Choroid plexus epithelial cell (primary cell): ENCODE measurements at regions not wholly inside any gene's neighbourhood (a gene's known extent, or its start where the extent isn't known, plus 50 kb on each side); places are given as distances from the start of the nearest gene placed in this dataset.

Experiments used
- DNase-seq: peaks from one replicate; pipeline ENCODE4 v3.0.0-alpha.2; 2010; ENCODE audit warnings: low read depth
- H3K4me3 ChIP-seq: 2 replicates; pipeline ENCODE4 v1.5.1; 2011; ENCODE audit warnings: low read depth, mild to moderate bottlenecking, control low read depth, low read length, moderate library complexity
- TF ChIP-seq, protein P1 (sequence below): conservative IDR thresholded peaks from 2 replicates; pipeline ENCODE4 v1.5.1; 2011; ENCODE audit warnings: low read depth, mild to moderate bottlenecking, control low read depth, inconsistent platforms, low read length, moderate library complexity

DNA sequence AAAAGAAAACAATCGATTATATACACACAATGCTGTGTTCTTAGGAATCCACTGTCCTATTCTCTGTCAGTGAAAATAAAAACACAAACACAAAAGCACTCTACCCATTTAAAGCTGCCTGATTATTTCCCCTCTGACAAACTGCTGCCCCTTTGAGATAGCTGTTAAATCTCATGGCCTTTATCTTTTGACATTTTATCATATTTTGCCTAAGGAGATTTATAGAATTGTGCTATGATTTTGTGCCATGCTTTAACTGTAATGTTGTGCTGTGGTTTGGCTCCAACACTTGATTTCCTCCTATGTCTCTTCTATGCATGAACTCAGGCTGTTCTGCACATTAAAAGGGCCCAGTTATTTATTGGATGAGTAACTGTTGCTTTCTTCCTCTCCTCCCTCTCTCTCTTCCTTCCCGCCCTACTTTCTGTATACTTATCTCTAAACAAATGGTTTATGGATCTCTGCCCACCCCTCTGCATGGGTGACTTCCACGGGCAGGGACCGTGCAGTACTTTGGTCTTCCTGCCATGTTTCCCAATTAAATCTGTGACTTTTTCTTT, 1096.6 kb downstream of the TSN start:
- no peak overlapping the region for H3K4me3 ChIP-seq
- no peak for DNase-seq
- TF ChIP-seq, protein P1, sequence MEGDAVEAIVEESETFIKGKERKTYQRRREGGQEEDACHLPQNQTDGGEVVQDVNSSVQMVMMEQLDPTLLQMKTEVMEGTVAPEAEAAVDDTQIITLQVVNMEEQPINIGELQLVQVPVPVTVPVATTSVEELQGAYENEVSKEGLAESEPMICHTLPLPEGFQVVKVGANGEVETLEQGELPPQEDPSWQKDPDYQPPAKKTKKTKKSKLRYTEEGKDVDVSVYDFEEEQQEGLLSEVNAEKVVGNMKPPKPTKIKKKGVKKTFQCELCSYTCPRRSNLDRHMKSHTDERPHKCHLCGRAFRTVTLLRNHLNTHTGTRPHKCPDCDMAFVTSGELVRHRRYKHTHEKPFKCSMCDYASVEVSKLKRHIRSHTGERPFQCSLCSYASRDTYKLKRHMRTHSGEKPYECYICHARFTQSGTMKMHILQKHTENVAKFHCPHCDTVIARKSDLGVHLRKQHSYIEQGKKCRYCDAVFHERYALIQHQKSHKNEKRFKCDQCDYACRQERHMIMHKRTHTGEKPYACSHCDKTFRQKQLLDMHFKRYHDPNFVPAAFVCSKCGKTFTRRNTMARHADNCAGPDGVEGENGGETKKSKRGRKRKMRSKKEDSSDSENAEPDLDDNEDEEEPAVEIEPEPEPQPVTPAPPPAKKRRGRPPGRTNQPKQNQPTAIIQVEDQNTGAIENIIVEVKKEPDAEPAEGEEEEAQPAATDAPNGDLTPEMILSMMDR = no peak

DNA sequence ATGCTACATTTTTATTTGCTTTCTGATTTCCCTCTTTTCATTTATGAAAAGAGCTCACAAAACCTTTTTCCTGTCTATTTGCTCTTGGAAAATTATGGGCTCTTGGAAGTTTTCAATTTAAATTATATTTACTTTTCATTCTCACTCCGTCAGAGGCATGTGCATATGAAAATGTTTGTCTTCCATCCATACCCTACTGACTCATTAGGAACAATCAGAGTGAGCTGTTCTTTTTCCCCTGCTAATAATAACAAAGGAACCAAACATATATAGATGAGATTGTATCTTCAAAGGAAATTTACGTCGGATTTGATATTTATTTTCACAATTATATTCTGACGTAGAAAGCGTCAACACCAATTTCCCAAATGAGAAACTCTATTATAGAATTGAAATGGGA, 1101.2 kb downstream of the TSN start:
- no peak for DNase-seq
- TF ChIP-seq, protein P1 = no peak

DNA sequence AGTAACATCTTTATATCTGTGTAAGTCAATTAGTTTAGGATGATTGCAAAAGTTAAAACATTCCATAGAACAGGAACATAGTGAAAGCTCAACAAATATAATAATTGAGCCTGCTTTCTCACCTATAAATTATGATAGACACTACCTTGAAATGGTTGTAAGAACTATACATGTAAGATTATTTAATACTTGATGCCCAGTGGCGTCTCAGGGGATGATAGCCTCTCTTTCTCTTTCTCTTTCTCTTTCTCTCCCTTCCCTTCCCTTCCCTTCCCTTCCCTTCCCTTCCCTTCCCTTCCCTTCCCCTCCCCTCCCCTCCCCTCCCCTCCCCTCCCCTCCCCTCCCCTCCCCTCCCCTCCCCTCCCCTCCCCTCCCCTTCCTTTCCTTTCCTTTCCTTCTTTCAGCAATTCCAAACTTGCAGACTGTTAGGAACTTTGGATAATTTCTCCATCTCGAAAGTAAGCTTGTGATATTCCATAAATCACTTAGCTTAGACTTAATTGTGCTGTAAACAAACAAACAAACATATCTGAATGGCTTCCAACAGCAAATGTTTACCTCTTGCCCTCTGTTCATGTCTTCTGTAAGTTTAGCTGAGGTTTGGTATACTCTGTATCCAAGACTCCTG, 1102.7 kb downstream of the TSN start:
- H3K4me3 ChIP-seq = no peak overlapping the region
- TF ChIP-seq, protein P1 = no peak
- DNase-seq = no peak

More for the DNA sequence above, 1101.2 kb downstream of the TSN start:
- no peak overlapping the region for H3K4me3 ChIP-seq

DNA sequence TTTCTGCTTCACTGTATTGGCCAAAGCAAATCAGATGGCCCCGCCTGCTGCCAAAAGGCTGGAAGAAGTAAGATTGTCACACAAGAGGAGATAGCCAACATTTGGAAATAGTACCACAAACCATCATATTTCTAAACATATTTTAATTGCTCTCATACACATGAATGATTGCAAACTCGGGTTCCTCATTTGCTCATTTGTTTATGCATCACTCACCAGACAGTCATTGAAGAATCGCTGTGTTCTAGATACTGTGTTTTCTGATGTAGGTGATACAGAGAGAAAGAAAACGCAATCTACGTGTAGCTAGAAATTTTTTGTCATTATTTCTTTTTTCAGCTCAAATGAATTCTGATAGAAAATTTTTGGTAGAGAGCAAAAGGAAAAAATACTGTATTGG, 1103.4 kb downstream of the TSN start:
- DNase-seq = no peak
- TF ChIP-seq, protein P1 = no peak

DNA sequence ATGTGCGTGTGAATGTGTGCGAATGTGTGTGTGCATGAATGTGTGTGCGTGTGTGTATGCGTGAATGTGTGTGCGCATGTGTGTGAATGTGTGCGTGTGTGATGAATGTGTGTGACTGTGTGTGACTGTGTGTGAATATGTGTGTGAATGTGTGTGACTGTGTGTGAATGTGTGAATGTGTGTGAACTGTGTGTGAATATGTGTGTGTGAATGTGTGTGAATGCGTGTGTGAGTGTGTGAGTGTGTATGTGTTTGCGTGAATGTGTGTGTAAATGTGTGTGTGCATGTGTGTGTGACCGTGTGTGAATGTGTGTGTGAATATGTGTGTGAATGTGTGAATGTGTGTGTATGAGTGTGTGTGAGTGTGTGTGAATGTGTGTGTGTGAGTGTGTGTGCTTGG, 1103.8 kb downstream of the TSN start:
- H3K4me3 ChIP-seq = no peak overlapping the region
- no peak for DNase-seq
- TF ChIP-seq, protein P1 = no peak

More for the DNA sequence above, 1103.4 kb downstream of the TSN start:
- no peak overlapping the region for H3K4me3 ChIP-seq

DNA sequence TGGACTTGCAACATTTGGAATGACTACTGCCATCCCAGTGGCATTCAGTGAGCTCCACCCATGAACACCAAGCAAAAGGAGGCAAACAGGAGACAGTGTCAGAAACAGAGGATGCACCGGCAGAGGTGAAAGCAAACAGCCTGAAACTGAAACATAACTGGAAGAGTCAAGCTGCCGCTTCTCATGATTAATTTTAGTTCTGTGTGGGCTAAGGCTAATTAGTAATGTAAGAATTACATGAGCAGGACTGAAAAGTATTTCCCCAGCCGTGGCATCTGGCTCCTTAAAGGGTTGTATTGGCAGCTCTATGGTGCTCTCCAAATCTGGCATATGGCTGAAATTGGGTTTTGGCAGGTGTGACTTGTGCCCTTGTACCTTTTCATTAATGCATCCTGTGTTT, 1108.1 kb downstream of the TSN start:
- H3K4me3 ChIP-seq = no peak overlapping the region
- TF ChIP-seq, protein P1 = no peak
- no peak for DNase-seq

DNA sequence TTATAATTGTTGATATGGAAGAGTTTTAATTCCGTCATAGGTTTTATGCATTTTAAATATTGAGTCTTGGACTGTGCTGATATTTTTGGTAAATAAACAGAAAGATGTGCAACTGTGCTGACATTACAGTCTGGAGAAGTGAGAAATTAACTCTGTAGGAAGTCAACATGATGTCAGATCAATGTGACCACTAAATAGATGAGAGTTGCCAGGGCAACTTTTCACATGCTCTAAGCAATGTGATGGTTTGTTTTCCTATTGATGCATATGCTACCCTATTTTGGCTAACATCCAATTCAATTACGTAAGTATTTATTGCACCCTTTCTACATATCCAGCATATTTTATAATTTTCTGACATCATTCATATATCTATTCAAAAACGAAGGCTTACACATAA, 1109.3 kb downstream of the TSN start:
- no peak for DNase-seq
- H3K4me3 ChIP-seq = no peak overlapping the region

More for the DNA sequence above, 1109.3 kb downstream of the TSN start:
- TF ChIP-seq, protein P1 = no peak
